ENCODE measurements at regions not wholly inside any gene's neighbourhood (a gene's known extent, or its start where the extent isn't known, plus 50 kb on each side); places are given as distances from the start of the nearest gene placed in this dataset.

DNA sequence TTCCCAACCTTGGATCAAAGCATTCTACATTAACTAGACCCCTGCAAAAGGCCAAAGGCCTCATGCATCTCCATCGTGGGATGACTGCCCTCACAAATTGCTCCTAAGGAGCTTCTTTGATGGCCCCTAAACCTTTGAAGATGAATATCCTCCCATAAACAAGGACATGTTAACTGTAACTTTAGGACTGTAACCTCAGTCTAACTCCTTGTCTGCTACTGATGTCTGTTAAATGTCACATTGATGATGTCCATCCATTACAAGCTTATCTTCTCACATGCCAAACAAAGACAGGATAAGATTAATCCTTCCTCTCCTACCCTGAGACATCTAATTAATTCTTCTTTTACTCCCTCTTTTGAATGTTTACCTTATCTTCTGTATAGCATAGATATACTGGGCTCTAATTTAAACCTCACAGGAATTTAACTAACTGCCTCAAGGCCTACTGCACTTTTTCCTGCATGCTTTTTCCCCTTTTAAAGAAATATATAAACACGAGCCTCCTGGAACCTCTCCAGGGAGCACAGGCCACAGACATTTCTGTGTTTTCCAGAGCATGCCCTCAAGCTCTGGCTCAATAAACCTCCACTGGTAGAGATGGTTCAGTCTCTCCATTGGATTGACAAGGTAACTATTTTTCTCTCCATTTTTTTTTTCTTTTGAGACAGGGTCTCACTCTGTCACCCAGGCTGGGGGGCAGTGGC lies 90.6 kb upstream of the SLC25A48 start:
- no peak for TF ChIP-seq POLR2AphosphoS5 (IDR thresholded peaks at IDR 0.05; ENCODE audit: low read depth, low read length)
- no peak for TF ChIP-seq POLR2A (IDR thresholded peaks at IDR 0.05; ENCODE audit: low read depth, low read length)
- TF ChIP-seq TAF1 (IDR thresholded peaks at IDR 0.05; ENCODE audit: borderline replicate concordance, low read depth, low read length): no peak
